ENCODE measurements at regions not wholly inside any gene's neighbourhood (a gene's known extent, or its start where the extent isn't known, plus 50 kb on each side); places are given as distances from the start of the nearest gene placed in this dataset.

DNA sequence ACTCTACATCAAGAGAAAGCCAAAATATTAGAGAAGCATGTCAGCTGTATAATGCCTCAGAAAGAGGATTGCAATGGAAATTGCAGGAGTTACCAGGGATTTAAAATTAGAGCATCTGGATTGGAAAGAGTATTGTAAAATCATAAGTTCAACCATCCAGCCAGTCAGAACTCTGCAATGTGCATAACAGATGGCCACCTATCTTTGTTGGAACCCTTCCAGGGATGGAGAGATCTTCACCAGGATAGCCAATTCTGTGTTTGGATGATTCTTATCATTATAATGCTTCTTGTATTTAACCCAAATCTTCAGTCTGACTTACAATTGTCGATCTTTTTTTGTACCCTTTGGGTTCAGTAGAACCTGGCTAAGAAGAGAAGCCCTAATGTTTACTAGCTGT is 164.4 kb downstream of the TLR4 start:
- H3K4me3 ChIP-seq (ENCODE audit: low read depth, low read length) = no peak overlapping the region
- TF ChIP-seq ZNF133 (tag by site-specific recombination; IDR thresholded peaks at IDR 0.05) = no peak
- TF ChIP-seq ZNF777 (tag by site-specific recombination; IDR thresholded peaks at IDR 0.05; ENCODE audit: borderline replicate concordance) = no peak
- no peak for TF ChIP-seq RBAK (tag by site-specific recombination; IDR thresholded peaks at IDR 0.05)
- TF ChIP-seq ZNF623 (tag by site-specific recombination; IDR thresholded peaks at IDR 0.05) = no peak
- TF ChIP-seq ZBTB49 (tag by site-specific recombination; IDR thresholded peaks at IDR 0.05; ENCODE audit: low read depth) = no peak
- TF ChIP-seq ZNF169 (tag by site-specific recombination; IDR thresholded peaks at IDR 0.05) = no peak
- TF ChIP-seq ZNF248 (tag by site-specific recombination; IDR thresholded peaks at IDR 0.05) = no peak
- TF ChIP-seq ZNF621 (tag by site-specific recombination; IDR thresholded peaks at IDR 0.05) = no peak
- TF ChIP-seq ZBTB6 (tag by site-specific recombination; IDR thresholded peaks at IDR 0.05) = no peak
- no peak for TF ChIP-seq GLIS1 (tag by site-specific recombination; IDR thresholded peaks at IDR 0.05)
- TF ChIP-seq ZNF501 (tag by site-specific recombination; IDR thresholded peaks at IDR 0.05) = no peak
- TF ChIP-seq ZNF629 (tag by site-specific recombination; IDR thresholded peaks at IDR 0.05) = no peak
- CTCF ChIA-PET = no interaction called here
- H3K9me3 ChIP-seq (ENCODE audit: control insufficient read depth, insufficient read depth, low read depth, low read length) = no peaks in the 10 kb centered on the region
- no peaks in the 10 kb centered on the region for H3K36me3 ChIP-seq (ENCODE audit: control insufficient read depth in 2 of 2, insufficient read depth in 1 of 2, low read length in 2 of 2)
- POLR2A ChIA-PET = no interaction called here
- no peaks in the 10 kb centered on the region for H3K4me1 ChIP-seq (ENCODE audit: control insufficient read depth, insufficient read depth, low read length)
- H3K27ac ChIP-seq (ENCODE audit: extremely low read depth, low read depth, low read length) = no peak overlapping the region

DNA sequence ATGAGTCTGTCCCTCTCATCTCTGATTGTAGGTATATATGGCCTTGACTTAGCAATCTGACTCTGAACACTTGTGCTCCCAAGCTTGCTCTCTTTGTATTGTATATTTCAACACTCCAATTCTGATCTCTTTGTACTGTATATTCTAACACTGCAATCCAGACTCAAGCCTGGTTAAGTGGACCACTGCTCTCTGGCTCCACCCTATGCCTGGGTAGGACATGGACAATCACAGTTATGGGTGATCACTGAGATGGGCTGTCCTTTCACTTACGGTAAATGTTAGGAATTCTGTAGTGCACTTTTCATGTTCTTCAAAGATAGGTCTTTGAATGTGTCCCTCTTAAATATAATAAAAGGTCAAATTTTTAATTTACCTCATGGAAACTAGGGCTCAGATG is 165.1 kb downstream of the TLR4 start:
- no peaks in the 10 kb centered on the region for H3K4me1 ChIP-seq (ENCODE audit: control insufficient read depth, insufficient read depth, low read length)
- ChIA-PET CTCF (no interaction called here), POLR2A (no interaction called here)
- H3K36me3 ChIP-seq (ENCODE audit: control insufficient read depth in 2 of 2, insufficient read depth in 1 of 2, low read length in 2 of 2) = no peaks in the 10 kb centered on the region
- H3K4me3 ChIP-seq (ENCODE audit: low read depth, low read length) = no peak overlapping the region
- H3K27ac ChIP-seq (ENCODE audit: extremely low read depth, low read depth, low read length) = no peak overlapping the region
- no peaks in the 10 kb centered on the region for H3K9me3 ChIP-seq (ENCODE audit: control insufficient read depth, insufficient read depth, low read depth, low read length)
- TF ChIP-seq ZNF362 (tag by site-specific recombination; IDR thresholded peaks at IDR 0.05) (no peak), ZBTB49 (tag by site-specific recombination; IDR thresholded peaks at IDR 0.05; ENCODE audit: low read depth) (no peak), ZNF292 (tag by site-specific recombination; IDR thresholded peaks at IDR 0.05; ENCODE audit: borderline replicate concordance, low read depth) (no peak), KLF7 (tag by site-specific recombination; IDR thresholded peaks at IDR 0.05; ENCODE audit: borderline replicate concordance) (no peak), ELK4 (IDR thresholded peaks at IDR 0.05; ENCODE audit: borderline replicate concordance, low read depth, low read length) (no peak), ZNF266 (tag by site-specific recombination; IDR thresholded peaks at IDR 0.05; ENCODE audit: low read depth) (no peak), ZNF324 (tag by site-specific recombination; IDR thresholded peaks at IDR 0.05) (no peak), ZNF626 (tag by site-specific recombination; IDR thresholded peaks at IDR 0.05) (no peak), ZNF37A (tag by site-specific recombination; IDR thresholded peaks at IDR 0.05) (no peak), ZNF580 (tag by site-specific recombination; IDR thresholded peaks at IDR 0.05) (no peak), ZBTB8A (tag by site-specific recombination; IDR thresholded peaks at IDR 0.05) (no peak), ZNF530 (tag by site-specific recombination; IDR thresholded peaks at IDR 0.05; ENCODE audit: low read depth) (no peak), GLIS1 (tag by site-specific recombination; IDR thresholded peaks at IDR 0.05) (no peak)
- TF ChIP-seq, protein P1, sequence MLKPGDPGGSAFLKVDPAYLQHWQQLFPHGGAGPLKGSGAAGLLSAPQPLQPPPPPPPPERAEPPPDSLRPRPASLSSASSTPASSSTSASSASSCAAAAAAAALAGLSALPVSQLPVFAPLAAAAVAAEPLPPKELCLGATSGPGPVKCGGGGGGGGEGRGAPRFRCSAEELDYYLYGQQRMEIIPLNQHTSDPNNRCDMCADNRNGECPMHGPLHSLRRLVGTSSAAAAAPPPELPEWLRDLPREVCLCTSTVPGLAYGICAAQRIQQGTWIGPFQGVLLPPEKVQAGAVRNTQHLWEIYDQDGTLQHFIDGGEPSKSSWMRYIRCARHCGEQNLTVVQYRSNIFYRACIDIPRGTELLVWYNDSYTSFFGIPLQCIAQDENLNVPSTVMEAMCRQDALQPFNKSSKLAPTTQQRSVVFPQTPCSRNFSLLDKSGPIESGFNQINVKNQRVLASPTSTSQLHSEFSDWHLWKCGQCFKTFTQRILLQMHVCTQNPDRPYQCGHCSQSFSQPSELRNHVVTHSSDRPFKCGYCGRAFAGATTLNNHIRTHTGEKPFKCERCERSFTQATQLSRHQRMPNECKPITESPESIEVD (tag by site-specific recombination; IDR thresholded peaks at IDR 0.05) = no peak

All from HEK293 (cell line).